ENCODE measurements at regions not wholly inside any gene's neighbourhood (a gene's known extent, or its start where the extent isn't known, plus 50 kb on each side); places are given as distances from the start of the nearest gene placed in this dataset.

- H2AK5ac ChIP-seq (ENCODE audit: low read length, severe bottlenecking) = no peak overlapping the region
- H3K4me2 ChIP-seq (ENCODE audit: low read length, poor library complexity, severe bottlenecking) = no peak overlapping the region
- no peak overlapping the region for H3K23ac ChIP-seq (ENCODE audit: low read length in 2 of 2)
- H2AFZ ChIP-seq (ENCODE audit: low read depth, low read length) = no peak overlapping the region
- no peak overlapping the region for H3K18ac ChIP-seq (ENCODE audit: low read depth in 1 of 2, low read length in 2 of 2)
- no peak overlapping the region for H4K8ac ChIP-seq (ENCODE audit: low read length)
- DNase-seq = no peak
- no peak overlapping the region for H4K91ac ChIP-seq (ENCODE audit: low read length)
- H3K79me1 ChIP-seq (replicated peaks; ENCODE audit: low read length, poor library complexity, severe bottlenecking) = no peaks in the 10 kb centered on the region
- H2BK15ac ChIP-seq (ENCODE audit: low read depth, poor library complexity, severe bottlenecking) = no peak overlapping the region
- no peak overlapping the region for H2BK120ac ChIP-seq (ENCODE audit: low read depth, low read length)
- H3K27ac ChIP-seq (ENCODE audit: low read length, poor library complexity, severe bottlenecking) = no peak overlapping the region
- no peak overlapping the region for H3K4me3 ChIP-seq (ENCODE audit: insufficient read depth in 1 of 2, low read depth in 1 of 2, low read length in 2 of 2)
- no peak overlapping the region for H2BK5ac ChIP-seq (ENCODE audit: low read depth, low read length, poor library complexity, severe bottlenecking)
- H2BK12ac ChIP-seq (ENCODE audit: low read length in 2 of 2) = no peak overlapping the region
- no peaks in the 10 kb centered on the region for H3K4me1 ChIP-seq (ENCODE audit: control insufficient read depth, insufficient read depth, low read depth, low read length)
- 100% methylated on average over 2 of the region's 5 CpGs for WGBS
- H3K9ac ChIP-seq (ENCODE audit: low read length) = no peak overlapping the region
- H3K36me3 ChIP-seq (ENCODE audit: control insufficient read depth in 1 of 2, insufficient read depth in 2 of 2, low read depth in 1 of 2, low read length in 2 of 2) = no peaks in the 10 kb centered on the region
- H3K9me3 ChIP-seq (ENCODE audit: control insufficient read depth, low read length) = no peaks in the 10 kb centered on the region
- H3K27me3 ChIP-seq (ENCODE audit: control insufficient read depth in 1 of 2, insufficient read depth in 1 of 2, low read length in 2 of 2) = no peaks in the 10 kb centered on the region
- H3K4ac ChIP-seq (ENCODE audit: low read depth in 1 of 2, low read length in 2 of 2) = no peak overlapping the region
- H3K14ac ChIP-seq (ENCODE audit: low read length in 2 of 2) = no peak overlapping the region
These were observed 202.2 kb upstream of the KIAA1217 start for GRCh38 chr10:24006741-24007140.

- Histone ChIP-seq H3K18ac (ENCODE audit: low read depth in 1 of 2, low read length in 2 of 2) (no peak overlapping the region), H2BK15ac (ENCODE audit: low read depth, poor library complexity, severe bottlenecking) (no peak overlapping the region), H2BK120ac (ENCODE audit: low read depth, low read length) (no peak overlapping the region), H2BK12ac (ENCODE audit: low read length in 2 of 2) (no peak overlapping the region), H4K91ac (ENCODE audit: low read length) (no peak overlapping the region), H3K27me3 (ENCODE audit: control insufficient read depth in 1 of 2, insufficient read depth in 1 of 2, low read length in 2 of 2) (no peaks in the 10 kb centered on the region), H3K27ac (ENCODE audit: low read length, poor library complexity, severe bottlenecking) (no peak overlapping the region), H3K4me2 (ENCODE audit: low read length, poor library complexity, severe bottlenecking) (no peak overlapping the region), H3K36me3 (ENCODE audit: control insufficient read depth in 1 of 2, insufficient read depth in 2 of 2, low read depth in 1 of 2, low read length in 2 of 2) (no peaks in the 10 kb centered on the region), H3K23ac (ENCODE audit: low read length in 2 of 2) (no peak overlapping the region), H3K4ac (ENCODE audit: low read depth in 1 of 2, low read length in 2 of 2) (no peak overlapping the region), H3K14ac (ENCODE audit: low read length in 2 of 2) (no peak overlapping the region), H2AFZ (ENCODE audit: low read depth, low read length) (no peak overlapping the region), H3K79me1 (replicated peaks; ENCODE audit: low read length, poor library complexity, severe bottlenecking) (no peaks in the 10 kb centered on the region), H3K4me3 (ENCODE audit: insufficient read depth in 1 of 2, low read depth in 1 of 2, low read length in 2 of 2) (no peak overlapping the region), H4K8ac (ENCODE audit: low read length) (no peak overlapping the region), H3K9ac (ENCODE audit: low read length) (no peak overlapping the region), H2AK5ac (ENCODE audit: low read length, severe bottlenecking) (no peak overlapping the region), H2BK5ac (ENCODE audit: low read depth, low read length, poor library complexity, severe bottlenecking) (no peak overlapping the region), H3K9me3 (ENCODE audit: control insufficient read depth, low read length) (no peaks in the 10 kb centered on the region), H3K4me1 (ENCODE audit: control insufficient read depth, insufficient read depth, low read depth, low read length) (no peaks in the 10 kb centered on the region)
- 72% methylated on average over 2 of the region's 3 CpGs for WGBS
- no peak for DNase-seq
These were observed 201.6 kb upstream of the KIAA1217 start for GRCh38 chr10:24007359-24007758.

- H3K4me1 ChIP-seq (ENCODE audit: control insufficient read depth, insufficient read depth, low read depth, low read length) = no peaks in the 10 kb centered on the region
- H2BK5ac ChIP-seq (ENCODE audit: low read depth, low read length, poor library complexity, severe bottlenecking) = no peak overlapping the region
- no peak overlapping the region for H3K27ac ChIP-seq (ENCODE audit: low read length, poor library complexity, severe bottlenecking)
- H2BK15ac ChIP-seq (ENCODE audit: low read depth, poor library complexity, severe bottlenecking) = no peak overlapping the region
- no peak overlapping the region for H3K4me3 ChIP-seq (ENCODE audit: insufficient read depth in 1 of 2, low read depth in 1 of 2, low read length in 2 of 2)
- H4K8ac ChIP-seq (ENCODE audit: low read length) = no peak overlapping the region
- no peak overlapping the region for H2AK5ac ChIP-seq (ENCODE audit: low read length, severe bottlenecking)
- H2AFZ ChIP-seq (ENCODE audit: low read depth, low read length) = no peak overlapping the region
- no peak overlapping the region for H3K18ac ChIP-seq (ENCODE audit: low read depth in 1 of 2, low read length in 2 of 2)
- WGBS = 39% methylated on average over 12 of the region's 13 CpGs
- H3K14ac ChIP-seq (ENCODE audit: low read length in 2 of 2) = no peak overlapping the region
- H3K9ac ChIP-seq (ENCODE audit: low read length) = no peak overlapping the region
- no peaks in the 10 kb centered on the region for H3K79me1 ChIP-seq (replicated peaks; ENCODE audit: low read length, poor library complexity, severe bottlenecking)
- H3K4ac ChIP-seq (ENCODE audit: low read depth in 1 of 2, low read length in 2 of 2) = no peak overlapping the region
- no peaks in the 10 kb centered on the region for H3K27me3 ChIP-seq (ENCODE audit: control insufficient read depth in 1 of 2, insufficient read depth in 1 of 2, low read length in 2 of 2)
- no peak overlapping the region for H3K23ac ChIP-seq (ENCODE audit: low read length in 2 of 2)
- no peak overlapping the region for H4K91ac ChIP-seq (ENCODE audit: low read length)
- no peak overlapping the region for H2BK12ac ChIP-seq (ENCODE audit: low read length in 2 of 2)
- no peak overlapping the region for H3K4me2 ChIP-seq (ENCODE audit: low read length, poor library complexity, severe bottlenecking)
- H3K9me3 ChIP-seq (ENCODE audit: control insufficient read depth, low read length) = no peaks in the 10 kb centered on the region
- no peak overlapping the region for H2BK120ac ChIP-seq (ENCODE audit: low read depth, low read length)
- H3K36me3 ChIP-seq (ENCODE audit: control insufficient read depth in 1 of 2, insufficient read depth in 2 of 2, low read depth in 1 of 2, low read length in 2 of 2) = no peaks in the 10 kb centered on the region
- no peak for DNase-seq
These were observed 200.5 kb upstream of the KIAA1217 start for GRCh38 chr10:24008164-24009091.

GRCh38 chr10:24009115-24009514, 199.8 kb upstream of the KIAA1217 start:
- DNase-seq = no peak
- H3K9ac ChIP-seq (ENCODE audit: low read length) = no peak overlapping the region
- H4K91ac ChIP-seq (ENCODE audit: low read length) = no peak overlapping the region
- H3K4ac ChIP-seq (ENCODE audit: low read depth in 1 of 2, low read length in 2 of 2) = no peak overlapping the region
- H2AFZ ChIP-seq (ENCODE audit: low read depth, low read length) = no peak overlapping the region
- no peak overlapping the region for H2AK5ac ChIP-seq (ENCODE audit: low read length, severe bottlenecking)
- no peak overlapping the region for H3K14ac ChIP-seq (ENCODE audit: low read length in 2 of 2)
- H2BK120ac ChIP-seq (ENCODE audit: low read depth, low read length) = no peak overlapping the region
- H3K27me3 ChIP-seq (ENCODE audit: control insufficient read depth in 1 of 2, insufficient read depth in 1 of 2, low read length in 2 of 2) = no peaks in the 10 kb centered on the region
- H3K79me1 ChIP-seq (replicated peaks; ENCODE audit: low read length, poor library complexity, severe bottlenecking) = no peaks in the 10 kb centered on the region
- H3K4me3 ChIP-seq (ENCODE audit: insufficient read depth in 1 of 2, low read depth in 1 of 2, low read length in 2 of 2) = no peak overlapping the region
- H3K18ac ChIP-seq (ENCODE audit: low read depth in 1 of 2, low read length in 2 of 2) = no peak overlapping the region
- no peak overlapping the region for H2BK12ac ChIP-seq (ENCODE audit: low read length in 2 of 2)
- H3K9me3 ChIP-seq (ENCODE audit: control insufficient read depth, low read length) = no peaks in the 10 kb centered on the region
- no peak overlapping the region for H3K23ac ChIP-seq (ENCODE audit: low read length in 2 of 2)
- no peak overlapping the region for H3K27ac ChIP-seq (ENCODE audit: low read length, poor library complexity, severe bottlenecking)
- no peak overlapping the region for H2BK15ac ChIP-seq (ENCODE audit: low read depth, poor library complexity, severe bottlenecking)
- WGBS = 13% methylated on average over 1 of the region's 2 CpGs
- H3K36me3 ChIP-seq (ENCODE audit: control insufficient read depth in 1 of 2, insufficient read depth in 2 of 2, low read depth in 1 of 2, low read length in 2 of 2) = no peaks in the 10 kb centered on the region
- no peak overlapping the region for H2BK5ac ChIP-seq (ENCODE audit: low read depth, low read length, poor library complexity, severe bottlenecking)
- no peaks in the 10 kb centered on the region for H3K4me1 ChIP-seq (ENCODE audit: control insufficient read depth, insufficient read depth, low read depth, low read length)
- H4K8ac ChIP-seq (ENCODE audit: low read length) = no peak overlapping the region
- H3K4me2 ChIP-seq (ENCODE audit: low read length, poor library complexity, severe bottlenecking) = no peak overlapping the region
